ENCODE measurements at regions not wholly inside any gene's neighbourhood (a gene's known extent, or its start where the extent isn't known, plus 50 kb on each side); places are given as distances from the start of the nearest gene placed in this dataset.
"Not testable (repeated sequence)": the region's sequence is repeated elsewhere in the genome, so short reads cannot be mapped to it uniquely, and the experiment has no call there.

GRCh38 chr4:30837861-30838260, 117.7 kb downstream of the PCDH7 start:
- no peak for DNase-seq (ENCODE audit: low spot score)

DNA sequence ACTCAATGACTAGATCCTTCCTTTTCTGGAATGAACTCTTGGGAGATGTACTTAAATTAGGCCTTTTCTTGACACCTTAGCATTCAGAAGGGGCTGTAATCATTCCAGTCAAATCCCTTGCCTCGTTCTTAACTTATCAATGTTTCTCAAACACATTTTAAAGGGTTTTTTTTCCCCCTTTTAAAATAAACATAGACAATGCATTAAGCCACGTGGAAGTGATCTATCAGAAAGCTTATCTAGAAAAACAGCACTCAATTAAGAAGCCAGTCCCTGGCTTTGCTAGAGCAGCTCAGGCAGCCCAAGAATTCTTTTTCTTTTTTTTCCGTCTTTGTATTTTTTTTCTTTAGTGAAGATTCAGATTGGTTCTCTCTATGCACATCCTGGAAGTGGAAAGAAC, 118.2 kb downstream of the PCDH7 start:
- DNase-seq (ENCODE audit: low spot score), result no peak

DNA sequence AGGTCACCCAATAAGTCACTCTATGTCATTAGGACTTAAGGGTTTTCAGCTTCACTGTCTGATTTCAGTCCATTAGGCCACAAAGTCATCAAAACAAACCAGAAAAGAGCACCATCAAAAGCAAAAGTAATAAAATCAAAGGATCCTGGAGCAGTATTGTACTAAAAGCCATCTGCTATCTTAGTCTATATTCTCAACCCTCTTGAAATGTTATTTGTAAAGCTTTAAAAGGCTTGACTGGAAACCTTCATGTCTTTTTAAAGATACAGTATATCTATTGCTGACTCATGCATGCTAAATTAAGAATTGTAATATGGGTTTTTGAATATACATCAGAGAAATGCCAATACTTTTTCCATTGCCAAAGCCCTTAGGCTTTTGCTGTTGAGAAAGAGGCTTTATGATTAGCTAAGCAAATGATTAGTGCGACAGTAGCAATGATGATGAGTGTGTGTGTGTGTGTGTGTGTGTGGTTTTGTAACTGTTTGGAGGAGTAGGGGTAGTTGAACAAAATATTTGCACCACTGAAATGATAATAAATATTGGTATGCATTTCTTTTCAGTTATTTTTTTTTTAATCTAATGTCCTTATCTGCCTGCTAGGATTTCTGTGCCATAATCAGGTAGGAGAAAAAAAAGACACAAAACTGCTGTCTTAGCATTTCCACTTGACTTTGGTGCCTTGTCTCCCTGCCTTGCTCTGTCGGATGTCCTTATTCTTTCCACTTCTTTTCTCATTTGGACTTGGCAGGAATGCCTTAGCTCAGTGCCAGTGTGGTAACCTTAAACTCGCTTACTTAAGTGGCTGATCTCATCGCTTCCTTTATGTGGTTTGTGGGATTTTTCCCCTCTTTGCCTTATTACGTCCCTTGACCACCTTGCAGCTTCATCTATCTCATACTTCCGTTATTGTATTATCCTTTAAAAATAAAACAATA, 119.7 kb downstream of the PCDH7 start:
- DNase-seq (ENCODE audit: low spot score), result no peak

DNA sequence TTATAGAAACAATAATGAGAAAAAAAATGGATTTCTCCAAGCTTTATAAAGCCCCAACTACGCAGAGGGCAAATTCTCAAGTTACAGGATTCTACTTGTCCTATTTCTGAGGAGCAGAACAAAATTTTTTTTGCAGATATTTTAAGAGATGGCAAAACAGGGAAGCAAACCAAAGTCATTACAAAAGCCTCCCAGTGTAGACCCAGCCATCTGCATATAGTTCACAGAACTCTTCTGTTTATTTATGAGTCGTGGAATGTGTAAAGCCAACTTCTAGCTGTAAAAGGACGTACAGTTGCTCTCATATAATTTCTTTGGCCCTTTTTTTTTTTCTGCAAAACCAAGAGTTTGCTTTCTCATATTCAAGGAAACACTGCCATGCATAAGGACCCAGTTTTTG, 120.4 kb downstream of the PCDH7 start:
- DNase-seq (ENCODE audit: low spot score), result no peak

DNA sequence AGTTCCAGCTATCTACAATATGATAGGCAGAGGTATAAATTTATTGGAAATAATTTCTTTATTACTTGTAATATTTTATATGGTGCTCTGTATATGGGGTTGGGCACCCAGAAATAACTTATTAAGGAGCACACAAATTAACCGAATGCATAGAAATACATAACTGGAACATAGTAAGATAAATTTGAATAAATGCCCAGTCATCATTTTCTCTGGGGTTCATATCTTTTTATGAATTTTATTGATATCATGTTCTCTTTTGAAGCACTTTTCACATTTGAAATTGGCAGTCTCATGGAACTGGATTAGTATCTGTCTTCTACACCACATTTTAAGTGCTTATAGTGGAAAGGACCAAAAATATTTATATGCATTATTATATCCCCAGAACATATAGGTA, 122.0 kb downstream of the PCDH7 start:
- DNase-seq (ENCODE audit: low spot score), result no peak

- no peak for DNase-seq (ENCODE audit: low spot score)
These were observed 122.5 kb downstream of the PCDH7 start for GRCh38 chr4:30842689-30843088.

- no peak for DNase-seq (ENCODE audit: low spot score)
These were observed 124.9 kb downstream of the PCDH7 start for GRCh38 chr4:30844861-30845582.

- DNase-seq (ENCODE audit: low spot score), result no peak
These were observed 127.0 kb downstream of the PCDH7 start for GRCh38 chr4:30847167-30847566.

GRCh38 chr4:30847958-30848357, 127.8 kb downstream of the PCDH7 start:
- no peak for DNase-seq (ENCODE audit: low spot score)

- DNase-seq (ENCODE audit: low spot score), result no peak
These were observed 134.4 kb downstream of the PCDH7 start for GRCh38 chr4:30854531-30854930.

- DNase-seq (ENCODE audit: low spot score), result no peak
These were observed 135.1 kb downstream of the PCDH7 start for GRCh38 chr4:30855232-30855631.

DNA sequence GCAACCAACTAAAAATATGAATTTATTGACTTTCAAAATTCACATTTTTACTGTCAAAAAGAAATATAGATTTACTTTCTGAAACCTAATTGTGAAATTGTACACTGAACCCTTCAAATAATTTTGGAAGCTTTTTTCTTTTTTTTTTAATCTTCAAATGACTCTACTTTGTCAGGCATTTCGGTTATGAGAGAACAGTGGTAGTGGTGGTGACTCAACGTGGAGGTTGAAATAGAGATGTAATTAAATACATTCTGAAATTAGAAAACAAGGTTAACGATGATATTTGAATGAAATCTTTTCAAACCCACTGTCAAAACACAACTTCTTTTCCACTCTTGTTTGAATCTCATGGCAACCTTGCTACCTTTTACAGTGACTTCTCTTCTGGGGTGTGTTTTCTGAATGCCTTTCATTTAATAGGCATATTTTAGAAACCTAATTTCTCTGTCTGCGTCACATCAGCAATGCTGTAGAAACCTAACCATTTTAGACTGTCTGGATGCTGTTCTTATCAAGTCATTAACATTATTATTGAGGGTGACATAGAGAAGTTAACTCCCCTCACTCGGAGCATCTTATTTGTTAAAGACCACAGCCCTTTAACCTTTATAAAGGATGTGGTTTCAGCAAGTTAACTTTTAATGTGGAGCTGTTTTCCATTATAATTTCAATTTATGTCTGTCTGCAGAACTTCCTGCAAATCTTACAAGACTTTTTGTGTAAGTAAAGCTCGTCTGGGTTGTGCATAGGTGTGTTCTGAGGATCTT, 136.8 kb downstream of the PCDH7 start:
- no peak for DNase-seq (ENCODE audit: low spot score)

GRCh38 chr4:30860978-30861377, 140.8 kb downstream of the PCDH7 start:
- no peak for DNase-seq (ENCODE audit: low spot score)

DNA sequence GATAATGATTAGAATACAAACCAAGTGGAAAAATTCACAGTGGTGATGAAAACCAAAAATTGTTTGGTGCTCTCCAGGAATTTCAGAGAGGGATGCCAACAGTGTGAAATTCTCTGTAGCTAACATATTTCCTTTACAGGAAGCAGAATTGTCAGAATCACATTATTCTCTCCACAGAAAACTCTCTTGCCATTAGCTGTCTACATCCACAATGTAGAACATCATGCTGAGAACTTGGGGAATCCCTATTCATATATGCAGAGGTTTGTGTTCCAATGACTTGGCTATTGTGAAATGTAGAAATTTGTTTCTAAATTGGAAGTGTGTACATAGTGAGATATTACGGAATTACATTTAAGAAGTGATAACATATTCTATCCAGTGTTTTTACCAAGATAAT, 142.0 kb downstream of the PCDH7 start:
- DNase-seq (ENCODE audit: low spot score), result no peak

GRCh38 chr4:30863021-30863420, 142.9 kb downstream of the PCDH7 start:
- DNase-seq (ENCODE audit: low spot score), result no peak

- DNase-seq (ENCODE audit: low spot score), result no peak
These were observed 145.5 kb downstream of the PCDH7 start for GRCh38 chr4:30865691-30866090.

DNA sequence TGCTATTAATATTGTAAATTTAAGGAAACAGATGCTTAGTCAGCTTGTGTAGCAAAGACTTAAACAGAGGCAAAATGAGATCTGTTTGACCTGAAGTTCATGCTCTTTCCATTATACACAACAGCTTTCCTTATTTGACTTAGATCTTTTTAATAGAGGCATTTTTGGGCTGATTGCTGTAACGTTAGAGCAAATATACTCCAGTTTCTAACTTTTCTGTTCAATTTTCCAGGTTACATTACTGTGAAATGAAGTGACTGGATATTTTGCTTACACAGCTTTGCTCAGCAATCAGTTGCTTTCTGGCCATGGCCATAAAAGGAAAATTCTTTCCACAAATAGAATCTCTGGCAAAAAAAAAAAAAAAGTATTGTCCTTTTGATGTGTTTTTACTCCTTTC, 146.2 kb downstream of the PCDH7 start:
- DNase-seq (ENCODE audit: low spot score), result no peak

DNA sequence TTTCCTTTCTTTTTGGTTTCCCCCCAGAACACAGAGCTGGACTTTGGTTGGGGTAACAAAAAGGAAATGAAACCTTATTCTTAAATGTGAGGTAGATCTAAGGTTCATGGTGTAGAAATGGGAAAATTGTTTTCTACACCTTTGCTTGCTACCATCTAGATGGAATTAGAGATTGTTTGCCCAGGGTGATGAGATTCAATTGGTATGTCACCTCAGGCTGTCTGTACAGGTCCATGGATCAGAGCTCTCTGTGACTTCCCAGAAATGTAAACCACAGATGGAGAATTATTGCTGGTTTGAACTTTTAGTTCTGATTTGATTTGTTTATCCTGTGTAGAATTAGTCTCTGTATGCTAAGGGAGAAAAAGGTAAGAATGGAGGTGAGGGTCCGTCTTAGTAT, 146.7 kb downstream of the PCDH7 start:
- no peak for DNase-seq (ENCODE audit: low spot score)

- no peak for DNase-seq (ENCODE audit: low spot score)
These were observed 147.3 kb downstream of the PCDH7 start for GRCh38 chr4:30867427-30867826.

- DNase-seq (ENCODE audit: low spot score), result no peak
These were observed 148.1 kb downstream of the PCDH7 start for GRCh38 chr4:30868111-30868895.

GRCh38 chr4:30869387-30869786, 149.2 kb downstream of the PCDH7 start:
- DNase-seq (ENCODE audit: low spot score), result not testable (repeated sequence)

DNA sequence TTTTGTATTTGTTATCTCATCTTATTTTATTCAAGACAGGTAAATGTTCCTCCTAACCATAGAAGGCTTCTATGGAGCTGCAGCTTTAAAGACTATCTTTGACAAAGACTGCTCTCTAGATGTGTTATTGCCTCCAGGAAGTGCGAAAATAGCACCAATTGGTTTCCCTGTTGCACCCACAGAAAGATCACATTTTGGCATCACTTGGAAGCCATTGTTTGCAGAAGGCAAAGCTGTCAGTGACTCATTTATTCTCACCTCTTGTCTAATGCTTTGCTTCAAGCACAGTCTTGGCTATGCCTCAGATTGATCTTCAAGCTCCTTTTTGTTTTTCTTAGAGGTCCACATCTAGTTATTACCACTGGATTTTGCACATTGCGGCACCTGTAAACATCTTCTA, 150.3 kb downstream of the PCDH7 start:
- no peak for DNase-seq (ENCODE audit: low spot score)
